ENCODE measurements at regions not wholly inside any gene's neighbourhood (a gene's known extent, or its start where the extent isn't known, plus 50 kb on each side); places are given as distances from the start of the nearest gene placed in this dataset.

DNA sequence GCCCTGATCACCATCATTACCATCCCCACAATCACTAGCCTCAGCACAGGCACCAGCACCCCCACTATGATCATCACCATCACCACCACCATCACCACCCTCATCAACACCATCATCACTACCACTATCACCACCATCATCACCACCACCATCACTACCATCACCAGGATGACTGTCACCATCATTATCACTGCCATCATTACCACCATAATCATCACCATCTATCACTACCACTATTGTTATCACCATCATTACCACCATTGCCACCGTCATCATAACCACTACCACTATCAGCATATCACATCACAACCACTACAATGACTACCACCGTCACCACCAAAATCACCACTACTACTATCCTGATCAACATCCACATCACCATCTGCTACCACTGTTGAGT, 57.3 kb upstream of the CASZ1 start:
- no peak for TF ChIP-seq MYC (IDR thresholded peaks at IDR 0.05; ENCODE audit: low read depth, low read length)
- no peak for TF ChIP-seq EZH2 (IDR thresholded peaks at IDR 0.05; ENCODE audit: borderline replicate concordance, low read depth, low read length, severe bottlenecking)
- TF ChIP-seq JUN (IDR thresholded peaks at IDR 0.05; ENCODE audit: borderline replicate concordance, insufficient read depth, insufficient read length, low read depth): no peak
- no peak for TF ChIP-seq POLR2AphosphoS5 (IDR thresholded peaks at IDR 0.05; ENCODE audit: insufficient read depth, low read depth, low read length)
- TF ChIP-seq, protein P1, sequence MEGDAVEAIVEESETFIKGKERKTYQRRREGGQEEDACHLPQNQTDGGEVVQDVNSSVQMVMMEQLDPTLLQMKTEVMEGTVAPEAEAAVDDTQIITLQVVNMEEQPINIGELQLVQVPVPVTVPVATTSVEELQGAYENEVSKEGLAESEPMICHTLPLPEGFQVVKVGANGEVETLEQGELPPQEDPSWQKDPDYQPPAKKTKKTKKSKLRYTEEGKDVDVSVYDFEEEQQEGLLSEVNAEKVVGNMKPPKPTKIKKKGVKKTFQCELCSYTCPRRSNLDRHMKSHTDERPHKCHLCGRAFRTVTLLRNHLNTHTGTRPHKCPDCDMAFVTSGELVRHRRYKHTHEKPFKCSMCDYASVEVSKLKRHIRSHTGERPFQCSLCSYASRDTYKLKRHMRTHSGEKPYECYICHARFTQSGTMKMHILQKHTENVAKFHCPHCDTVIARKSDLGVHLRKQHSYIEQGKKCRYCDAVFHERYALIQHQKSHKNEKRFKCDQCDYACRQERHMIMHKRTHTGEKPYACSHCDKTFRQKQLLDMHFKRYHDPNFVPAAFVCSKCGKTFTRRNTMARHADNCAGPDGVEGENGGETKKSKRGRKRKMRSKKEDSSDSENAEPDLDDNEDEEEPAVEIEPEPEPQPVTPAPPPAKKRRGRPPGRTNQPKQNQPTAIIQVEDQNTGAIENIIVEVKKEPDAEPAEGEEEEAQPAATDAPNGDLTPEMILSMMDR (IDR thresholded peaks at IDR 0.05; ENCODE audit: extremely low read depth in 1 of 2, insufficient read depth in 1 of 2, low read depth in 1 of 2, low read length in 2 of 2): no peak
- TF ChIP-seq, protein P2, sequence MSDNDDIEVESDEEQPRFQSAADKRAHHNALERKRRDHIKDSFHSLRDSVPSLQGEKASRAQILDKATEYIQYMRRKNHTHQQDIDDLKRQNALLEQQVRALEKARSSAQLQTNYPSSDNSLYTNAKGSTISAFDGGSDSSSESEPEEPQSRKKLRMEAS (IDR thresholded peaks at IDR 0.05; ENCODE audit: insufficient read depth, insufficient read length): no peak
- no peak for TF ChIP-seq FOS (IDR thresholded peaks at IDR 0.05; ENCODE audit: borderline replicate concordance, insufficient read depth, low read length)
- TF ChIP-seq POLR2A (IDR thresholded peaks at IDR 0.05; ENCODE audit: low read depth, low read length): no peak
- TF ChIP-seq GATA2 (IDR thresholded peaks at IDR 0.05; ENCODE audit: insufficient read depth, insufficient read length, low read depth, low read length): no peak
- ChIA-PET POLR2A (no interaction called here), CTCF (no interaction called here)
- intact Hi-C loops (cut with micrococcal nuclease) (no loop called here), dilution Hi-C loops (cut with MboI; ENCODE audit: extremely low pct_ligation_motif_present, low sequenced_read_pairs) (no loop called here)
- H3K4me3 ChIP-seq (replicated peaks in 1 of 3; ENCODE audit: insufficient read depth in 1 of 3, low read depth in 1 of 3, low read length in 3 of 3): no peak overlapping the region
- H2AFZ ChIP-seq (ENCODE audit: low read depth, low read length): no peak overlapping the region
- no peak for FAIRE-seq
- H3K9me1 ChIP-seq (replicated peaks; ENCODE audit: control insufficient read depth, extremely low read depth, insufficient read depth, low read length): no peaks in the 10 kb centered on the region
- no peak overlapping the region for H3K27ac ChIP-seq (ENCODE audit: insufficient read depth, low read depth, low read length)
- no peaks in the 10 kb centered on the region for H3K4me1 ChIP-seq (ENCODE audit: control insufficient read depth, extremely low read depth, insufficient read depth, low read length)
- H3K36me3 ChIP-seq (ENCODE audit: control insufficient read depth in 2 of 2, extremely low read depth in 1 of 2, insufficient read depth in 2 of 2, low read length in 2 of 2): no peaks in the 10 kb centered on the region
- no TSS peak for BruUV-seq (replicated peaks)
- H3K27me3 ChIP-seq (ENCODE audit: control insufficient read depth in 2 of 2, insufficient read depth in 2 of 2, low read length in 2 of 2): no peaks in the 10 kb centered on the region
- H3K79me2 ChIP-seq (ENCODE audit: control insufficient read depth, insufficient read depth, low read length): no peaks in the 10 kb centered on the region
- DNase-seq (ENCODE audit: low read depth, low spot score): no peak
- H3K9me3 ChIP-seq (replicated peaks; ENCODE audit: control insufficient read depth, insufficient read depth, low read length): no peaks in the 10 kb centered on the region
- H3K9ac ChIP-seq (replicated peaks; ENCODE audit: extremely low read depth, insufficient read depth, low read length): no peak overlapping the region
- H3K4me2 ChIP-seq (ENCODE audit: insufficient read depth, low read length): no peak overlapping the region
- H4K20me1 ChIP-seq (replicated peaks; ENCODE audit: control insufficient read depth, extremely low read depth, insufficient read depth, low read length): no peaks in the 10 kb centered on the region
